ENCODE measurements at regions not wholly inside any gene's neighbourhood (a gene's known extent, or its start where the extent isn't known, plus 50 kb on each side); places are given as distances from the start of the nearest gene placed in this dataset.

- TF ChIP-seq, protein P1, sequence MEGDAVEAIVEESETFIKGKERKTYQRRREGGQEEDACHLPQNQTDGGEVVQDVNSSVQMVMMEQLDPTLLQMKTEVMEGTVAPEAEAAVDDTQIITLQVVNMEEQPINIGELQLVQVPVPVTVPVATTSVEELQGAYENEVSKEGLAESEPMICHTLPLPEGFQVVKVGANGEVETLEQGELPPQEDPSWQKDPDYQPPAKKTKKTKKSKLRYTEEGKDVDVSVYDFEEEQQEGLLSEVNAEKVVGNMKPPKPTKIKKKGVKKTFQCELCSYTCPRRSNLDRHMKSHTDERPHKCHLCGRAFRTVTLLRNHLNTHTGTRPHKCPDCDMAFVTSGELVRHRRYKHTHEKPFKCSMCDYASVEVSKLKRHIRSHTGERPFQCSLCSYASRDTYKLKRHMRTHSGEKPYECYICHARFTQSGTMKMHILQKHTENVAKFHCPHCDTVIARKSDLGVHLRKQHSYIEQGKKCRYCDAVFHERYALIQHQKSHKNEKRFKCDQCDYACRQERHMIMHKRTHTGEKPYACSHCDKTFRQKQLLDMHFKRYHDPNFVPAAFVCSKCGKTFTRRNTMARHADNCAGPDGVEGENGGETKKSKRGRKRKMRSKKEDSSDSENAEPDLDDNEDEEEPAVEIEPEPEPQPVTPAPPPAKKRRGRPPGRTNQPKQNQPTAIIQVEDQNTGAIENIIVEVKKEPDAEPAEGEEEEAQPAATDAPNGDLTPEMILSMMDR (conservative IDR thresholded peaks at IDR 0.05), result no peak
- H3K27ac Mint-ChIP-seq (ENCODE audit: unreplicated experiment), result no peak overlapping the region
- no peaks in the 10 kb centered on the region for H3K27me3 Mint-ChIP-seq (ENCODE audit: low read depth)
- H3K36me3 Mint-ChIP-seq (ENCODE audit: low read depth), result no peaks in the 10 kb centered on the region
- no peak overlapping the region for H3K4me3 Mint-ChIP-seq
- H3K9me3 Mint-ChIP-seq, result peaks cover 8% of the 10 kb centered on the region
- no peaks in the 10 kb centered on the region for H3K4me1 Mint-ChIP-seq
- DNase-seq (ENCODE audit: low read depth, low spot score), result no peak
Observed at GRCh38 chrX:113124693-113125092, 284.1 kb upstream of the AMOT start.

GRCh38 chrX:113075521-113075920 lies 234.9 kb upstream of the AMOT start:
- TF ChIP-seq, protein P1 (conservative IDR thresholded peaks at IDR 0.05), result no peak

DNA sequence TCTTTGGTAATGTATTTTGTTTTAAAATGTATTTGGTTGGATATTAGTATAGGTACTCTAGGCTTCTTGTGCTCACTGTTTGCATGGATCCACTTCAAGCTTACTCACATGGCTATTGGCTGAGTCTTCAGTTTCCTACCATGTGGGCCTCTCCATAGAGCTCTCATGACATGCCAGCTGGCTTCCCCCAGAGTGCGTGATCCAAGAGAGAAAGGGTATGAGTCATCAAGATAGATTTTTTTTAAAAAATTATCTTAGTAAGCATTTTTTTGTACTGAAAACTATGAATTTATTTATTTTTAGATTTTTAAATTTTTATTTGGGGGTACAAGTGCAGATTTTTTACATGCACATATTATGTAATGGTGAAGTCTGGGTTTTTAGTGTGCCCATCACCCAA lies 219.1 kb upstream of the AMOT start:
- TF ChIP-seq, protein P1 (conservative IDR thresholded peaks at IDR 0.05), result no peak
- H3K27ac Mint-ChIP-seq (ENCODE audit: unreplicated experiment), result no peak overlapping the region
- no peaks in the 10 kb centered on the region for H3K27me3 Mint-ChIP-seq (ENCODE audit: low read depth)
- DNase-seq (ENCODE audit: low read depth, low spot score), result no peak
- peaks cover 8% of the 10 kb centered on the region for H3K36me3 Mint-ChIP-seq (ENCODE audit: low read depth)
- no peak overlapping the region for H3K4me3 Mint-ChIP-seq
- H3K4me1 Mint-ChIP-seq, result no peaks in the 10 kb centered on the region
- peaks cover 20% of the 10 kb centered on the region for H3K9me3 Mint-ChIP-seq

More at GRCh38 chrX:113075521-113075920, 234.9 kb upstream of the AMOT start:
- DNase-seq (ENCODE audit: low read depth, low spot score), result no peak
- Mint-ChIP-seq H3K36me3 (ENCODE audit: low read depth) (no peaks in the 10 kb centered on the region), H3K4me1 (no peaks in the 10 kb centered on the region), H3K27me3 (ENCODE audit: low read depth) (no peaks in the 10 kb centered on the region), H3K4me3 (no peak overlapping the region), H3K9me3 (peaks cover 5% of the 10 kb centered on the region), H3K27ac (ENCODE audit: unreplicated experiment) (no peak overlapping the region)

GRCh38 chrX:113058634-113059033 lies 218.0 kb upstream of the AMOT start:
- Mint-ChIP-seq H3K27ac (ENCODE audit: unreplicated experiment) (no peak overlapping the region), H3K27me3 (ENCODE audit: low read depth) (no peaks in the 10 kb centered on the region), H3K4me3 (no peak overlapping the region), H3K4me1 (no peaks in the 10 kb centered on the region), H3K9me3 (peaks cover 14% of the 10 kb centered on the region), H3K36me3 (ENCODE audit: low read depth) (peaks cover 3% of the 10 kb centered on the region)
- TF ChIP-seq, protein P1 (conservative IDR thresholded peaks at IDR 0.05), result no peak
- DNase-seq (ENCODE audit: low read depth, low spot score), result no peak

DNA sequence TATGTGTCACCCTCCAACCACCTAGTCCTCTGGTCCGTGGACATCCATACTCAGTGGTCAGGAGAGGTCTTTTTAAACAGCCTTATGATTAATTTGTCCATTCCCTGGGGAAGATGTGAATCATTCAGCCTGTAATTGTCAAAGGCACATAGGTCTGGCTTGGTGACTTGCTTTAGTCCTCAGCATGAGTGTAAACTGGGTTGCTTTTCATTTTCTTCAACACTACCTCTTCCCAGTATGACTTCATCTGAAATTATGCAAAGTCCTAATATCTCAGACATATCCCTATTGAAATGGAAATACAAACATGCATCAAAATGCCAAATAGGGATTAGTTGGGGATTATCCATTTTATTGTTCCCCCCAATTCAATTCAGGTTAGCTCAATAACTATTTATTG lies 208.3 kb upstream of the AMOT start:
- TF ChIP-seq, protein P1 (conservative IDR thresholded peaks at IDR 0.05), result no peak
- no peak for DNase-seq (ENCODE audit: low read depth, low spot score)
- Mint-ChIP-seq H3K4me1 (peaks cover 4% of the 10 kb centered on the region), H3K27me3 (ENCODE audit: low read depth) (no peaks in the 10 kb centered on the region), H3K4me3 (no peak overlapping the region), H3K9me3 (peaks cover 13% of the 10 kb centered on the region), H3K27ac (ENCODE audit: unreplicated experiment) (no peak overlapping the region), H3K36me3 (ENCODE audit: low read depth) (no peaks in the 10 kb centered on the region)

GRCh38 chrX:113048480-113048879 lies 207.8 kb upstream of the AMOT start:
- H3K27me3 Mint-ChIP-seq (ENCODE audit: low read depth), result no peaks in the 10 kb centered on the region
- peaks cover 14% of the 10 kb centered on the region for H3K9me3 Mint-ChIP-seq
- no peaks in the 10 kb centered on the region for H3K36me3 Mint-ChIP-seq (ENCODE audit: low read depth)
- no peak overlapping the region for H3K4me3 Mint-ChIP-seq
- TF ChIP-seq, protein P1 (conservative IDR thresholded peaks at IDR 0.05), result no peak
- no peak for DNase-seq (ENCODE audit: low read depth, low spot score)
- no peak overlapping the region for H3K27ac Mint-ChIP-seq (ENCODE audit: unreplicated experiment)
- H3K4me1 Mint-ChIP-seq, result peaks cover 4% of the 10 kb centered on the region

All from neural crest cell (in vitro differentiated cells).